ENCODE measurements at regions not wholly inside any gene's neighbourhood (a gene's known extent, or its start where the extent isn't known, plus 50 kb on each side); places are given as distances from the start of the nearest gene placed in this dataset.
"Not testable (repeated sequence)": the region's sequence is repeated elsewhere in the genome, so short reads cannot be mapped to it uniquely, and the experiment has no call there.

DNA sequence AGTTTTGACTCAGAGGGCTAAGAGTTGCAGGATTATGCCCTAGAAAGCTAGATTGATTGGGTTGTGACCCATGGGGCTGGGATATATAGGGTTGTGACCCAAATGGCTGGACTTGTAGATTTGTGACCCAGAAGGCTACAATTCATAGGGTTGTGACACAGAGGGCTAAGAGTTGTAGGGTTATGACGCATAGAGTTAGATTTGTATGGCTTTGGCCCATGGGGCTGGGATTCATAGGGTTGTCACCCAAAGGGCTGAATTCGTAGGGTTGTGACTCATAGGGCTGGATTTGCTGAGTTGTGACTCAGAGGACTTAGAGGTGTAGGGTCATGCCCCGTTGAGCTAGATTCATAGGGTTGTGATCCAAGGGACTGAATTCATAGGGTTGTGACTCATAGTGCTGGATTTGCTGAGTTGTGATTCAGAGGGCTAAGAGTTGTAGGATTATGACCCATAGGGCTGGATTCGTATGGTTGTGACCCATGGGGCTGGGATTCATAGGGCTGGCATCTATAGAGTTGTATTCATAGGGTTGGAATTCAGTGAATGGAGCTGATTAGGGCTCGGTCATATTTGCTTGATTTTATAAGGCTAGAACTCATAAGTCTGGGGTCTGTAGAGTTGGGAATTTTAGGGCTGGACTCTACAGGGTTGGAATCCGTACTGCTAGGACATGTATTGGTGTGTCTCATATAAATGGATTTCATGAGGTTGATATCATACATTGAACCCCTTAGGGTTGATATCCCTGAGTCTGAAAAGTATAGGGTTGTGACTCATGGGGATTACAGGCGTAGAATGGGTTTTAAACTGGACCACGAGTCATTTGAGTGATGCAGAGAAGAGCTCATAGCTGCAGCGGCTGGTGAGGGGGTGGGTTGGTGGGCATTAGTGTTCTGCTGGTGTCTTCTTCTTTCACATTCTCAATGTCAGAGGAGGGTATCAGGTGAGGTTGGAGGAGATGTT, 125.7 kb downstream of the CRLF2 start:
- H3K36me3 Mint-ChIP-seq (ENCODE audit: low read depth), result no peaks in the 10 kb centered on the region
- DNase-seq, result no peak
- H3K4me1 Mint-ChIP-seq, result no peaks in the 10 kb centered on the region
- H3K4me3 Mint-ChIP-seq, result no peak overlapping the region
- TF ChIP-seq, protein P1, sequence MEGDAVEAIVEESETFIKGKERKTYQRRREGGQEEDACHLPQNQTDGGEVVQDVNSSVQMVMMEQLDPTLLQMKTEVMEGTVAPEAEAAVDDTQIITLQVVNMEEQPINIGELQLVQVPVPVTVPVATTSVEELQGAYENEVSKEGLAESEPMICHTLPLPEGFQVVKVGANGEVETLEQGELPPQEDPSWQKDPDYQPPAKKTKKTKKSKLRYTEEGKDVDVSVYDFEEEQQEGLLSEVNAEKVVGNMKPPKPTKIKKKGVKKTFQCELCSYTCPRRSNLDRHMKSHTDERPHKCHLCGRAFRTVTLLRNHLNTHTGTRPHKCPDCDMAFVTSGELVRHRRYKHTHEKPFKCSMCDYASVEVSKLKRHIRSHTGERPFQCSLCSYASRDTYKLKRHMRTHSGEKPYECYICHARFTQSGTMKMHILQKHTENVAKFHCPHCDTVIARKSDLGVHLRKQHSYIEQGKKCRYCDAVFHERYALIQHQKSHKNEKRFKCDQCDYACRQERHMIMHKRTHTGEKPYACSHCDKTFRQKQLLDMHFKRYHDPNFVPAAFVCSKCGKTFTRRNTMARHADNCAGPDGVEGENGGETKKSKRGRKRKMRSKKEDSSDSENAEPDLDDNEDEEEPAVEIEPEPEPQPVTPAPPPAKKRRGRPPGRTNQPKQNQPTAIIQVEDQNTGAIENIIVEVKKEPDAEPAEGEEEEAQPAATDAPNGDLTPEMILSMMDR (IDR thresholded peaks at IDR 0.05), result no peak
- H3K9me3 Mint-ChIP-seq, result peaks cover 39% of the 10 kb centered on the region
- peaks cover 42% of the 10 kb centered on the region for H3K27me3 Mint-ChIP-seq (ENCODE audit: low read depth, poor library complexity)
- H3K27ac Mint-ChIP-seq, result no peak overlapping the region

DNA sequence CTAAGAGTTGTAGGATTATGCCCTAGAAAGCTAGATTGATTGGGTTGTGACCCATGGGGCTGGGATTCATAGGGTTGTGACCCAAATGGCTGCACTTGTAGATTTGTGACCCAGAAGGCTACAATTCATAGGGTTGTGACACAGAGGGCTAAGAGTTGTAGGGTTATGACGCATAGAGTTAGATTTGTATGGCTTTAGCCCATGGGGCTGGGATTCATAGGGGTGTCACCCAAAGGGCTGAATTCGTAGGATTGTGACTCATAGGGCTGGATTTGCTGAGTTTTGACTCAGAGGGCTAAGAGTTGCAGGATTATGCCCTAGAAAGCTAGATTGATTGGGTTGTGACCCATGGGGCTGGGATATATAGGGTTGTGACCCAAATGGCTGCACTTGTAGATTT, 126.6 kb downstream of the CRLF2 start:
- Mint-ChIP-seq H3K27me3 (ENCODE audit: low read depth, poor library complexity) (peaks cover 42% of the 10 kb centered on the region), H3K9me3 (peaks cover 39% of the 10 kb centered on the region)
- not testable (repeated sequence) for H3K4me3 Mint-ChIP-seq; H3K27ac Mint-ChIP-seq; H3K36me3 Mint-ChIP-seq (ENCODE audit: low read depth); DNase-seq; H3K4me1 Mint-ChIP-seq

DNA sequence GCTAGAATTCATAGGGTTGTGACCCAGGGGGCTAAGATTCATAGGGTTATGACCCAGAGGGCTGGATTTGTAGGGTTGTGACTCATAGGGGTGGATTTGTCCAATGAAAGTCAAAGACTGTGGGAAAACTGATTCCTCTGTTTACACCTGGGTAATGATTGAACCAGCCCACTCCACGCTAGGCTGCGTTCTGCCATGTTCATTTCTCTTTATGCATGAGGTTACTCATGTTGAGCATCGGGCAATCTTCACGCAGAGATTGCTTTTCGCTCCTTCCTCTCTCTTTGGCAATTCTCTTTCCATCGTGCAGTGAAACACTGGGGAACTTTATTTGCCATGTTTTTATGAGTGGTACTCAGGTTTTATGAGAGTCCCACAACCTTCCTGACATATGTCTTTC, 127.8 kb downstream of the CRLF2 start:
- H3K27me3 Mint-ChIP-seq (ENCODE audit: low read depth, poor library complexity), result peaks cover 38% of the 10 kb centered on the region
- DNase-seq, result no peak
- H3K27ac Mint-ChIP-seq, result no peak overlapping the region
- peaks cover 39% of the 10 kb centered on the region for H3K9me3 Mint-ChIP-seq
- H3K36me3 Mint-ChIP-seq (ENCODE audit: low read depth), result no peaks in the 10 kb centered on the region
- no peaks in the 10 kb centered on the region for H3K4me1 Mint-ChIP-seq
- TF ChIP-seq, protein P1 (IDR thresholded peaks at IDR 0.05), result no peak
- H3K4me3 Mint-ChIP-seq, result no peak overlapping the region

DNA sequence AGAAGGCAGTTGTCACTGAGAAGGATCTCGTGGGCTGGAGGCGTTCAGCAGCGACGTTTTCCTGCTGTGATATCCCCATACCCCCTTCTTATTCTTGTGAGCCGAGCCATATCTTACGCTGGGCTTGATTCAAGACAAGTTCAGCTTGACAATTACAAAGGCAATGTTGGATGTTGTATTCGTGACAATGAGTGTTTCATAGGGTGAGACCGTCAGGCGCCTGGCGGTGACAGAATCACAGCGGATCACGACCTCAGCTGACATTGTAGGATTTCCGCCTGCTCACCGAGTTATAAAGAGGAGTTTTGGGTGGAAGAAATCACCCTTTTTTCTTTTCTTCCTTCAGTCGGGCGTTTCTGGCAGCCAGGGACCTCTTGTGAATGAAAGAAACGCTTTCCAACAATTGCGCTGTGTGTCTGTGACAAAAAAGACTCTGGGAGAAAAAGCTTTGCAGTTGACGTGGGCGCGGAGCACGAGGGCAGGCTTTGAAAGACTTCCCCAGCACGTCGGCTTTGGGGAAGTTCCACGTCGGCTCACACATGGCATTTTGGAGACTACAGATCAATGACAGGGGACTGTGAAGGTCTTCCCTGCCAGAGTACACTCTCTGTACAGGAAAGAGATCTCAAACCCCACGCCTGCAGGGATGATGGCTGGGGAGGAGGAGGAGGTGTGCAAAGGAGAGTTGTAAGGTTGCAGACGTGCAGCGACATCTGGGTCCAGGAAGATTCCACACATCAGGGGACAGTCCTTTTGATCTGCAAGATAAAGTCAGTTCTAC, 135.4 kb downstream of the CRLF2 start:
- peaks cover 24% of the 10 kb centered on the region for H3K9me3 Mint-ChIP-seq
- no peak overlapping the region for H3K4me3 Mint-ChIP-seq
- DNase-seq, result no peak
- peaks cover 12% of the 10 kb centered on the region for H3K27me3 Mint-ChIP-seq (ENCODE audit: low read depth, poor library complexity)
- TF ChIP-seq, protein P1 (IDR thresholded peaks at IDR 0.05), result no peak
- H3K27ac Mint-ChIP-seq, result peak overlapping the region; percentile 73
- H3K36me3 Mint-ChIP-seq (ENCODE audit: low read depth), result no peaks in the 10 kb centered on the region
- H3K4me1 Mint-ChIP-seq, result peaks cover 10% of the 10 kb centered on the region

DNA sequence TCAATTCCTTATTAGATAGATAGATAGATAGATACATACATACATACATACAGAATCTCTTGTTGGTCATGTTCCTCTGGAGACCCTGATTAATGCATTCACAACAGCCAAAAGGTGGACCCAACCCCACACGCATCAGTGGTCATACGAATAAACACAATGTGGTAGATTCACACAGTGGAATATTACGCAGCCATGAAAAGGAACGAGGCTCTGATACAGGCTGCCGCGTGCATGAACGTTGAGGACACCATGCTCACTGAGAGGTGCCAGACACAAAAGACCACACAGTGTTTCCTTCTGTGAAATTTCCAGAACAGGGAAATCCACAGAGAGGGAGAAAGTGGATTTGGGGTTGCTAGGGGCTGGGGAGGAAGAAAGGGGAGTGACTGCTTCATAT, 136.7 kb downstream of the CRLF2 start:
- no peak overlapping the region for H3K27ac Mint-ChIP-seq
- no peaks in the 10 kb centered on the region for H3K36me3 Mint-ChIP-seq (ENCODE audit: low read depth)
- TF ChIP-seq, protein P1 (IDR thresholded peaks at IDR 0.05), result no peak
- peaks cover 10% of the 10 kb centered on the region for H3K4me1 Mint-ChIP-seq
- peaks cover 21% of the 10 kb centered on the region for H3K9me3 Mint-ChIP-seq
- H3K4me3 Mint-ChIP-seq, result no peak overlapping the region
- DNase-seq, result no peak
- peaks cover 21% of the 10 kb centered on the region for H3K27me3 Mint-ChIP-seq (ENCODE audit: low read depth, poor library complexity)

DNA sequence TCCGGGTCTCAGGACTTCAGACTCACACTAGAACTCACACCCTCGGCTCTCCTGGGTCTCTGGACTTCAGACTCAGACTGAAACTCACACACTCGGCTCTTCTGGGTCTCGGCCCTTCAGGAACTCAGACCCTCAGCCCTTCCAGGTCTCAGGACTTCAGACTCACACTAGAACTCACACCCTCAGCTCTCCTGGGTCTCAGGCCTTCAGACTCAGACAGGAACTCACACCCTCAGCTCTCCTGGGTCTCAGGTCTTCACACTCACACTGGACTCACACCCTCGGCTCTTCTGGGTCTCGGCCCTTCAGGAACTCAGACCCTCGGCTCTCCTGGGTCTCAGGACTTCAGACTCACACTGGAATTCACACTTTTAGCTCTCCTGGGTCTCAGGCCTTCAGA, 137.3 kb downstream of the CRLF2 start:
- Mint-ChIP-seq H3K27ac (no peak overlapping the region), H3K36me3 (ENCODE audit: low read depth) (no peaks in the 10 kb centered on the region), H3K4me1 (peaks cover 10% of the 10 kb centered on the region), H3K27me3 (ENCODE audit: low read depth, poor library complexity) (peaks cover 21% of the 10 kb centered on the region), H3K4me3 (no peak overlapping the region), H3K9me3 (peaks cover 21% of the 10 kb centered on the region)
- TF ChIP-seq, protein P1 (IDR thresholded peaks at IDR 0.05), result no peak
- no peak for DNase-seq
